Islet of Langerhans (tissue), 1 donor: ENCODE measurements at regions not wholly inside any gene's neighbourhood (a gene's known extent, or its start where the extent isn't known, plus 50 kb on each side); places are given as distances from the start of the nearest gene placed in this dataset.

Experiments
- FAIRE-seq: peaks from one replicate; lab custom pipeline; 2011; peaks lifted over from hg19 to GRCh38; lab: Jason Lieb, UNC

- no peak for FAIRE-seq
These were observed 603.6 kb upstream of the PIK3C3 start for GRCh38 chr18:41351430-41351829.

DNA sequence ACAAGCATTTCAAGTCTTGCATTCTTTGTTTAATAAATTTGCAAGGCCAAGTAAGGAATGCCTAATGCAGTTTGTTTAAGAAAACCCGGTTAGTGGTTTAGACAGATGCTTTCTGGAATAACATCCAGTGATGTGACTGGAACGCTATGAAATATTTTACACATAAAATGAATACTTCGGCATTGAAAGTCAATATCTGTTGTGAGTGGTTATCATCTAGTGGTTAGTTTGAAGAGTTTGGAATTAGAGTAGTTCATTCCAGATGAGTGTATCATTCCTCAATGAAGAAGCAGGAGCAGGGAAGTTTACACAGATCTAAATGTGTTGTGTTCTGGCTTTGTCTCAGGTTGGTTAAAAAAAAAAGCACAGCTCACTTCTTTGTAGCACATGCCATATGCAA, 608.0 kb upstream of the PIK3C3 start:
- no peak for FAIRE-seq

DNA sequence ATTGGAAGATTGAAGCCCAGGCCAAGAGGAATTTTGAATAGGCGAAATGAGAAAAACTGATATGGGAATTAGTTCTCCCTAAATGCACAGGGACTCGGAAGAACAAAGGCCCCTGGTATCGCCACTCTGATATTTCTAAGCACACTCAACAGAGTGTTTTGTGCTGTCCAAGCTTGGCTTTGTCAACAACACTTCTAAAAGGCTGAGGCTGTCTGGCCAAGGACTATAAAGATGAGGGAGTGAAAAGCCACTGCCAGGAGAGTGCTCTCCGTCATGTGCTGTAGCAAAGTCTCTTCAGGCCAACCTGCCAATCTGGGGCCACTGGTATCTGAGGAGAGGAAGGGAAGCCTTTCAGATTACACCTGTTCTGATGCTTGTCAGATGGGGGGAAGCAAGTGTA, 611.2 kb upstream of the PIK3C3 start:
- FAIRE-seq: no peak

DNA sequence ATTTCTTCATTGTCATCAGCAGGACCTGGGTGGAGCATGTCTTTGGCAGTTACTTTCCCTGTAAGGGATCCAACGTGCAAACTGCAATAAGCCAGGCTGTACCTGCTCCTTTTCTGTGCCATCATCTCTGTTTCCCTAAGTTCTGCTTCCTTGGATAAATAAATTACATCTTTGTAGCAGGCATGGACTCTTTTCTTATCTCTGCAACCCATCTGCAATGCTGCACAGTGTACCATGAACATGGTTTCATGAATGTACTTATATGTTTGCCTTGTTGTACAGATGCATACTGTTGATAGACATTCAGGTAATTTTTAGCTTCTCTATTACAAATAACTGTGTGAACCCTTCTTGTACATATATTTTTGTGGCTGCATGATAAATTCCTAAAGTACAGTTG, 616.7 kb upstream of the PIK3C3 start:
- FAIRE-seq: no peak

DNA sequence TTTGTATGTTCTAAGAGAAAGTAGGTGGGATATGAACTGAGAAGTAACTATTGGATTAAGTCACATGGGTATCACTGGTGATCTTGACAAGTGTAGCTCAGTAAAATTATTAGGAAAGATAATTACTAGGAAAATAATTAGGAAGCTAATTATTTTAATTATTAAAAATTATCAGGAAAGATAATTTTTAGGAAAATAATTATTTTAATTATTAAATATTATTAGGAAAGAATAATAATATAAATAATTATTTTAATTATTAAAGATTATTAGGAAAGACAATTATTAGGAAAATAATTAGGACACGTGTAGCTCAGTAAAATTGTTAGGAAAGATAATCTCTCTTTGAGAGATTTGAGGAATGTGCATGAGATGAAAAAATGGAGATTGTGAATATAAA, 623.4 kb upstream of the PIK3C3 start:
- no peak for FAIRE-seq

DNA sequence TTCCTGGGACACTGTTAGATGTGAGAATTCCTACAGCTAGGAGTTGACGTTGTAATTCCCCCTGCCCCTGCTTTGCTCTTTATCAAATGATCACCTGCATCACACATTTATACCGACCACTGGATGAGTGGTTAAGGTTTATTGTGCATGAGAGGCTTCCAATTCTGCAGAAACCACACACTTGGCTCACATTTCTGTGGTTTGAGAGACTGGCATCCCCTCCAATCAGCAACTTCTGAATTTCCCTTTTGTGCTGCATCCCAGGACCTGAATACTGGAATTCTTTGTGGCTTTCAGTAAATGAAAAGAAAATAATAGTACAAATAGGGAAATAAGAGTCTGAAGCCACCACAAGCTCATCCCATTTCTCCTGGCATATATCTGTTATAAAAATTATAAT, 628.7 kb upstream of the PIK3C3 start:
- no peak for FAIRE-seq

DNA sequence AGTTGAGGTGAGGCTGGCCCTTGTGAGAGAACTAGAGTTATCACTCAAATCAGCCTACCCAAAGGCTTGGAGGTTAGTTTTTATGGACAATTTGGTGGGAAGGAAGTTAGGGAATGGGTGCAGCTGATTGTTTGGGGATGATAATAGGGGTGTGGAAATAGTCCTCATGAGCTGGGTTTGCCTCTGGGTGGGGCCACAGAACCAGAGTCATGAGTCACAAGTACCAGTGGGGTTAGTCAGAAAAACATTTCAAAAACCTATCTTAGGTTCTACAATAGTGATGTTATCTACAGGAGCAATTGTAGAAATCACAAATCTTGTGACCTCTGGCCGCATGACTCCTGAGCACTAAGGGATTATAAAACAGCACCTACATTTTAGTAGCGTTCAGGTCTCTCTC, 630.1 kb upstream of the PIK3C3 start:
- no peak for FAIRE-seq

DNA sequence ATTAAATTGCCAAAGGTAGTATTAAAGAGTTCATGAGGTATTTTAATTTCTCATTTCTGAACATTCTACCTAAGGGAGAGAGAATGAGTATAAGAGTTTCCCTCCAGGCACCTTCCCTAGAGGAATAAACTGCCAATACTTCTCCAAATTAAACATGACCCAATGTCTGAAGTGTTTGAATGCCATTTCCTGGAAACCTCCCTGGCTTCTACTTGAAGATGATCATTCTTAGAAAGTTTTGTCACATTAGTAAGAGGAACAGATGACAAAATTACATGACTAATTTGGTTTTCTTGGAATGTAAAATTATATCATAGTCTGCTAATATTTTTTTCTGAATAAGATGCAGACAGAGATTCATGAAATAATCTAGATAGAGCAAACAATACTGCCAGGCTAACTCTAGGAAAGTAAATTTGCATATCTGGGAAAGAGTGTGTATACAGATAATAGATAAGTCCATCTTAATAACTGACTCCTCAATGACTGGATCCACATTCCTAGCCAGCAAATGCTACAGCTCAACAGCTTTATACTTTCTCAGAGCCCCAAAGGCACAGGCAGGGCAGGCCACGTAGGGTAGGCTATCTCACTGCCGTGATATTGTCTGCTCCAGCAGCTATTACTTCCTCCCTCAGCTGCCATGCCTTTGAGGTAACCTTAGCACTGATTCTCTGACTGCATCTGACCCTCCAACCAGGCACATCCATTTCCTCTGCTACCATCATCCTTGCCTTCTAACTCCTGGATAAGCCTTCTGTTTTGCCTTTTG, 630.8 kb upstream of the PIK3C3 start:
- no peak for FAIRE-seq

- no peak for FAIRE-seq
These were observed 632.0 kb upstream of the PIK3C3 start for GRCh38 chr18:41323044-41323443.

DNA sequence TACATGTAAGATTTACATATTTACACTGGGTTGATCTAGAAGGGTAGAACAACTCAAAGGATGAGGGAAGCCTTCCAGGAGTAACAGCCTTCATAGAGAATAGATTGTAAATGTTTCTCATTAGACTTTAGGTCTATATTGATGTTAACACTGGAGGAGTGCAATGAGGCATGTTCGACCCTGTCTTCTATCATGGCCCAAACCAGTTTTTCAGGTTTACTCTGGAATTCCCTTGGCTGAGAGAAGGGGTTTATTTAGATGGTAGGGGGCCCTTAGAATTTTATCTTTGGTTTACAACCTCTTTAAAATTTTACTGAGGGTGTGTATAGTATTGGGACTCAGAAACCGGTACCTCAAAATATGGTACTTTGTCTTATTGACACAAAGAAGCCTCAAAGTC, 634.9 kb upstream of the PIK3C3 start:
- FAIRE-seq: no peak

DNA sequence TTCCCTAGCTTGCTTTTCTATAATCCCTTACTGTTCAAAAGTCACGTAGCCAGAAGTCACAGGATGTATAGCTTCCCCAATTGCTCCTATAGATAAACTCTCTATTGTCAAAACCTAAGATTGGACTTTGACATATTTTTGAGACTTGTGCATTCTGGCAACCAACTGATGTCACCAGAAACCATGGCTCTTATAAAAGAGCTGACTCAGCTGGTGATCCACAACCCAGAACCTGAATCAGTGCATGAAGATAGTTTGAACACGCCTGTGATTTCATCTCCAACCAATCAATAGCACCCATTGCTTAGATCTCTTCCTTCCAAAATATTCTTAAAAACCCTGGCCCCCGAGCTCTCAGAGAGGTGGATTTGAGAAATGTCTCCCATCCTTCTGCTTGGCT, 639.9 kb upstream of the PIK3C3 start:
- FAIRE-seq: no peak

DNA sequence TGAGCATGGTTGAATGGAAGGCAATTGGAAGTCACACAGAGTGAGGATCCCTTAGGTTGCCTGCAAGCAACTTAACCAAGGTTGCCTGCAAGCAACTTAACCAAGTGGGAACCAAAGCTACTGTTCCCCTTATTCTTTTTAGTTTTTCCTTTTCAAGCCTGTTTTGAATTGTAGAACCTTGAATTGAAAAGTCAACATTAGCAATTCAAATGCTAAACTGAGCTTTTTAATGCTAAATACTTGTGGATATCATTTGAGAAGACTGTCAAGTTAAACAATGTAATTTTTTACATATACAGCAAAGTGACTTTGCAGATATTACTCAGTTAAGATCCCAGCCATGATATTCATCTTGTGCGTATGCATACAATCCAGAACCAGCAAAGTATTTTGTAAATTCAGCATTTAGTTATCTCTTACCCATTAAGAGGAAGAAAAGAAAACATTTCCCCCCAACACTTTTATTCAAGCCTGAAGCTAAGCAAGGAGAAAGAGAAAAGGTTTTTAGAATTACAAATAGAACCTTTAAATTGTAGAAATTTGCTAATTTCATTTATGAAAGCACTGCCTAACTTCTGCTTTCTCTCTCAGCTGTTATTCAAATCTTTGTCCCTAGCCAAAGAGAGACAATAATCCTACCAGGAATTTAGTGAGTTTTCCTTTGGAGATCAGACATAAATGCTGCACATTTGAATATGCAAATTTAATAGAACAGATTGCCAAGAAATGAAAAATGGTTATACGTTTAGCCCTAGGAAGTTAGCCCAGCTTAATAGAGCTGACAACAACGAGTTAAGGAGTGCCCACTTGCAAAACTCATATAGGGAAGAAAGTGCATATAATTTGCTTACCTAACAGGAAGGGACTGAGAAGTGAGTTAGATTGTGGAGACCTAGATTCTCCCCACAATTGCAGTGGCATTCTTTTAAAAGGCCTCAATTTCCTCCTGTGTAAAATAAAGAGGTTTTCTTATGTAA, 643.2 kb upstream of the PIK3C3 start:
- no peak for FAIRE-seq

GRCh38 chr18:41297740-41298139, 657.3 kb upstream of the PIK3C3 start:
- FAIRE-seq: no peak

DNA sequence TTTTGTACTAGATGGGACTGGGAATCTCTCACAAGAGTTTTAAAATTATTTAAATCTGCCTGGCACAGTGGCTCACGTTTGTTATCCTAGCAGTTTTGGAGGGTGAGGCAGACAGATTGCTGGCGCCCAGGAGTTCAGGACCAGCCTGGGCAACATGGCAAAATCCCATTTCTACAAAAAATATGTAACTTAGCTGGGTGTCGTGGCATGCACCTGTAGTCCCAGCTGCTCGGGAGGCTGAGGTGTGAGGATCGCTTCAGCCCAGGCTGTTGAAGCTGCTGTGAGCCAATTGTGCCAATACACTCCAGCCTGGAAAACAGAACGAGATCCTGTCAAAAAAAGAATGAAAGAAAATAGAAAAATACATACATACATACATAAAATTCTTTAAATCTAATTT, 685.7 kb upstream of the PIK3C3 start:
- FAIRE-seq: no peak

DNA sequence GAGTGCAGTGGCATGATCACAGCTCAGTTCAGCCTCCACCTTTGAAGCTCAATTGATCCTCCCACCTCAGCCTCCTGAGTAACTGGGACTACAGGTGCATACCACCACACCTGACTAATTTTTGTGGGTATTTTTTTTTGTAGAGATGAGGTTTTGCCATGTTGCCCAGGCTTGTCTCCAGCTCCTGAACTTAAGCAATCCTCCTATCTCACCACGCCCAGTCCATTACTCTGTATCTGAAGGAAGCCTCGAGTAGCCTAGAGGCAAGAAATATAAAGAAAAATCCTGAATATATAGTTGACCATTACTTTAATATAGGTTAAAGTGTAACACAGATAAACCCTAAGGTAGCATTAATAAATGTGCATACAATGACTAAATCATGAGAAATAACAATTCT, 686.8 kb upstream of the PIK3C3 start:
- FAIRE-seq: no peak

DNA sequence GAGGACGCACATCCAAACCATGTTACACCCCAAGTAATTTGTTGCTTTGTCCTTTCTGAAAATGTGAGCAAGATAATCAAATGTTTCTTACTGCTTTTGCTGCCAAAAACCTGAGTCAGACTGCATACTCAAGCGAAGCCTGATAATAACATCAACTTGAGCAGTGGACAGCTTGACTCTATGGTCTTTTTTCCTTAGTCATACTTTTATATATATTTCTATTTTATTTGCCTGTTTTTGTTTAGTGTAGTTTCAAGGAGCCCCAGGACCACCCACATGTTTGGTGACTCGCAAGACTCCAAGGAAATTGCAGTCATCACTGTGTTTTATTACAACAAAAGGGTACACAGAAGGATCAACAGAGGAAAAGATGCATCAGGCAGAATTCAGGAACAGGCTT, 688.4 kb upstream of the PIK3C3 start:
- no peak for FAIRE-seq

- FAIRE-seq: no peak
These were observed 688.8 kb upstream of the PIK3C3 start for GRCh38 chr18:41266204-41266603.

GRCh38 chr18:41265047-41265446, 690.0 kb upstream of the PIK3C3 start:
- no peak for FAIRE-seq

DNA sequence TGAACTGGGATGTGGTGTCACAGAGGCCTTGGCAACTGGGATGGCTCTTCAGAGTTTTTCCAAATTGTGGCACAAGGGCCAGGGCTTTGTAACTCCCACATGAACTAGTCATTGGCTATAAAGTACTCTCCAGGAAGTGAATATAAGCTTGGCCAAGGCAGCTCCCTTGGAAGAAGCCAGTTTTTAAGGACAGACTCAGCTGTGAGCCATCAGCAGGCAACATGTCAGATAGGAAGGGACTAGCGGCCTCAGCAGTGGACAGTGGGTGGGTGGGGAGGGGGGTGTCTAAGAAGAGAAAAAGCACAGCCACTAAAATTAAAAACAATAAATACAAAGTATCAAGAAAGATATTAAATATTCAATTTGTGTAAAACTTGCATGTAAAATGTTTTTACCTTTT, 691.1 kb upstream of the PIK3C3 start:
- no peak for FAIRE-seq

DNA sequence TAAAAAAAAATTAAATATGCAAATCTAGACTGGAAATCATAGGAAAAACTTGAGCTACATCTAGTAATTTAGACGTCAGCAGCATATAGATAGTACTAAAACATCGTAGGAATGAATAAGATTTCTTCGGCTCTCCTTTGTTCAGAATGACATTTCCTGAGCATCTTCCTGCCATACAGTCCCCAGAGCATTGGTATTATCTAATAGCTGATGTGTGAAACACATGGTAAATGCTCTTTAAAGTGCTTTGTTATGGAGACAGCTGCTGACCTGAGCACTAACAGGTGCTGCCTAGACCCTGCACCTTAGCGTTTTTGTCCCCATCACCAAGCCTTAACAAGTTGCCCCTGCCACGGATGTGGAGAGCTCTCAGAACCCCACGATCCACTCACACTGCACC, 692.3 kb upstream of the PIK3C3 start:
- FAIRE-seq: no peak

DNA sequence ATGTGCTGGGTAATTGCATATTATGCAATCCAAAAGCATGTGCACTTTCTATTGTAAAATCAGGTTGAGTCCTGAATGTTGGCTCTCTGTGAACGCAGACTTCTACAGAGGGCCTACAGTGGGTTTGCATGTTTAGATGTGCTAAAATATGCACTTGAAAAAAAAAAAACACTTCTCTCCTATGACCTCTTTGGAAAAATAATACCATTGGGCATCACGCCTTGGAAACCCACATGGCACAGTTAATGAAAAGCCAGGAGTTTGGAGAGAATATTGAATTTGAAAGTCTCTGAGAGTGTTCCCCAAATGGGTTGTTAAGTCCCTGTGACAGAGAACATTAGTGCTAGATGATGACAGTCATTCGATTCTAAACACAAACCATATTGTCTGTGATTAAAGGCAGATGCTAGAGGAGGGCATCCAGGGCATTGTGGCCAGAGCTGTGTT, 710.4 kb upstream of the PIK3C3 start:
- FAIRE-seq: no peak

DNA sequence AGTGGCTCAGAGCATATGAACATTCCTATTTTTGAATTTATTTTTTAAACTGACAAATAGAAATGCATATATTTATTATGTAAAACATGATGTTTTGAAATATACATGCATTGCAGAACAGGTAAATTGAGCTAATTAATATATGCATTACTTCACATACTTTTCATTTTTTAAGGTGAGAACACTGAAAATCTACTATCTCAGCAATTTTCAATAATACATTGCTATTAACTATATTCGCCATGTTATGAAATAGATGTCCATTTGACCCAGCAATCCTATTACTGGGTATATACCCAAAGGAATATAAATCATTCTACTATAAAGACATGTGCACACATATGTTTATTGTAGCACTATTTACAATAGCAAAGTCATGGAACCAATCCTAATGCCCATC, 717.7 kb upstream of the PIK3C3 start:
- no peak for FAIRE-seq

- no peak for FAIRE-seq
These were observed 723.4 kb upstream of the PIK3C3 start for GRCh38 chr18:41231681-41232080.

- FAIRE-seq: no peak
These were observed 727.0 kb upstream of the PIK3C3 start for GRCh38 chr18:41227993-41228392.
